KMS-11 (cell line): ENCODE measurements at regions not wholly inside any gene's neighbourhood (a gene's known extent, or its start where the extent isn't known, plus 50 kb on each side); places are given as distances from the start of the nearest gene placed in this dataset.

Experiments
- H2AFZ ChIP-seq: fragments of 200-600 bp; sonication (generic); 2 replicates; pipeline ENCODE4 v1.6.1; 2016; ENCODE audit warnings: antibody characterized with exemption, mixed run types, low read depth
- H3K27ac ChIP-seq: fragments of 200-600 bp; sonication (generic); 2 replicates; pipeline ENCODE4 v1.6.1; 2016; ENCODE audit warnings: mild to moderate bottlenecking, mixed run types
- H3K27me3 ChIP-seq: fragments of 200-600 bp; sonication (generic); 2 replicates; pipeline ENCODE4 v1.6.1; 2017; ENCODE audit warnings: mild to moderate bottlenecking, low read depth, mixed run types, moderate library complexity; ENCODE audit not compliant: insufficient read depth
- H3K36me3 ChIP-seq: fragments of 200-600 bp; sonication (generic); 2 replicates; pipeline ENCODE4 v1.6.1; 2017; ENCODE audit warnings: mild to moderate bottlenecking, mixed run types; ENCODE audit not compliant: insufficient read depth
- H3K4me1 ChIP-seq: fragments of 200-600 bp; sonication (generic); 2 replicates; pipeline ENCODE4 v1.6.1; 2016; ENCODE audit warnings: mild to moderate bottlenecking, low read depth, mixed run types; ENCODE audit not compliant: poor library complexity, severe bottlenecking
- H3K4me2 ChIP-seq: fragments of 200-600 bp; sonication (generic); 2 replicates; pipeline ENCODE4 v1.7.0; 2016; ENCODE audit warnings: mild to moderate bottlenecking, mixed run types
- H3K4me3 ChIP-seq: fragments of 200-600 bp; sonication (generic); IDR thresholded peaks from 2 replicates; pipeline ENCODE4 v1.6.1; 2017; ENCODE audit warnings: low read depth, low read length, mixed read lengths; ENCODE audit not compliant: insufficient read depth
- H3K79me2 ChIP-seq: fragments of 200-600 bp; sonication (generic); 2 replicates; pipeline ENCODE4 v1.6.1; 2016; ENCODE audit warnings: low read depth, mixed run types; ENCODE audit not compliant: insufficient read depth
- H3K9ac ChIP-seq: fragments of 200-600 bp; sonication (generic); 2 replicates; pipeline ENCODE4 v1.6.1; 2016; ENCODE audit warnings: mild to moderate bottlenecking, mixed run types
- H4K20me1 ChIP-seq: fragments of 200-600 bp; sonication (generic); 2 replicates; pipeline ENCODE4 v1.6.1; 2016; ENCODE audit warnings: mild to moderate bottlenecking, mixed run types; ENCODE audit not compliant: insufficient read depth
- CTCF ChIP-seq: fragments of 200-600 bp; sonication (generic); conservative IDR thresholded peaks from 2 replicates; pipeline ENCODE4 v1.6.1; 2017; ENCODE audit warnings: low read depth, mild to moderate bottlenecking, antibody characterized with exemption, low read length, moderate library complexity, mixed read lengths

- TF ChIP-seq CTCF = no peak
- Histone ChIP-seq H2AFZ (no peak overlapping the region), H3K4me2 (no peak overlapping the region), H3K27ac (no peak overlapping the region), H3K4me3 (no peak overlapping the region), H3K4me1 (no peaks in the 10 kb centered on the region), H3K27me3 (no peaks in the 10 kb centered on the region), H4K20me1 (no peaks in the 10 kb centered on the region), H3K36me3 (no peaks in the 10 kb centered on the region), H3K79me2 (no peaks in the 10 kb centered on the region), H3K9ac (no peak overlapping the region)
Observed at GRCh38 chr21:35764077-35764476, 296.2 kb downstream of the SETD4 start.

DNA sequence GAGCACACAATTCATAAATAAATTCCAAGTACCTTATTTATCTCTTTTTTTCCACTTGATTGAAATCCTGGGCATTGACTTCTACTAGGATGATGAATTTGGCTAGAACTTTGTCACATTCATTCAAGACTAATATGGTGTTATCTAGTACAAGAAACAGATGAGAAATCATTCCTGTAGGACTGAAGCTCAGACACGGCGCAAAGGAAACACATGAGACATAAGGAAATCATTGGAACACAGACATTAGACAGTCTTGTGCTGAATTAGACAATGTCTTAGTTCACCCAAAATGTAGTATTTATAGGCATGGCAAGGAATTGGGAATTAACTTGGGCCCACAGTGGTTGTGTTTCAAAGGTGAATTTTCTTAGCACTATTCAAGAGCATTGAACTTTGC lies 305.7 kb downstream of the SETD4 start:
- TF ChIP-seq CTCF = no peak
- H3K27me3 ChIP-seq = no peaks in the 10 kb centered on the region

DNA sequence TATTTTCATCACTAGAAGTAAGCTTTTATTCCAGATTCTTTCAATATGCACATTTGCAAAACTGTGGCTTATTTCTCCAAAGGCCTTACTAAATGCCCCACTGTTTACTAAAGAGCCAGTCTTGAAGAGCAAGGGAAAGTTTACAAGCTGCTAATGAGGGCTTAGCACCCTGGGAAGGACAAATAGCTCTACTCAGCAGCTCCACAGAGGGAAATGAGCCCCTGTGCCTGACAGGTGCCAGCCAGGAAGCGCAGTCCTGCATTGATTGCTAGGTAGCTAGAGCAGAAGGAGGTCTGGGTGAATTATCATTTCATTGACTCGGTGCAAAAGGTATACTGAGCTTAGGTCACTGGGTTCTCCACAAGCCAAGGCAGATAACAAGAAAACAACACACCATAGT lies 307.0 kb downstream of the SETD4 start:
- no peak overlapping the region for H3K9ac ChIP-seq
- H3K27ac ChIP-seq = no peak overlapping the region
- no peaks in the 10 kb centered on the region for H3K79me2 ChIP-seq
- no peaks in the 10 kb centered on the region for H3K36me3 ChIP-seq
- no peaks in the 10 kb centered on the region for H4K20me1 ChIP-seq
- H3K27me3 ChIP-seq = no peaks in the 10 kb centered on the region
- H3K4me1 ChIP-seq = no peaks in the 10 kb centered on the region
- no peak overlapping the region for H2AFZ ChIP-seq
- no peak for TF ChIP-seq CTCF
- H3K4me2 ChIP-seq = no peak overlapping the region
- no peak overlapping the region for H3K4me3 ChIP-seq

More for the DNA sequence above, 305.7 kb downstream of the SETD4 start:
- Histone ChIP-seq H3K4me1 (no peaks in the 10 kb centered on the region), H3K36me3 (no peaks in the 10 kb centered on the region), H3K79me2 (no peaks in the 10 kb centered on the region), H3K4me2 (no peak overlapping the region), H4K20me1 (no peaks in the 10 kb centered on the region), H3K27ac (no peak overlapping the region), H2AFZ (no peak overlapping the region), H3K9ac (no peak overlapping the region), H3K4me3 (no peak overlapping the region)

GRCh38 chr21:35751171-35751570 lies 309.2 kb downstream of the SETD4 start:
- H3K27me3 ChIP-seq = no peaks in the 10 kb centered on the region
- no peak overlapping the region for H3K4me2 ChIP-seq
- H2AFZ ChIP-seq = no peak overlapping the region
- no peaks in the 10 kb centered on the region for H4K20me1 ChIP-seq
- H3K79me2 ChIP-seq = no peaks in the 10 kb centered on the region
- no peak overlapping the region for H3K9ac ChIP-seq
- no peaks in the 10 kb centered on the region for H3K4me1 ChIP-seq
- no peaks in the 10 kb centered on the region for H3K36me3 ChIP-seq
- H3K27ac ChIP-seq = no peak overlapping the region
- TF ChIP-seq CTCF = no peak
- no peak overlapping the region for H3K4me3 ChIP-seq

DNA sequence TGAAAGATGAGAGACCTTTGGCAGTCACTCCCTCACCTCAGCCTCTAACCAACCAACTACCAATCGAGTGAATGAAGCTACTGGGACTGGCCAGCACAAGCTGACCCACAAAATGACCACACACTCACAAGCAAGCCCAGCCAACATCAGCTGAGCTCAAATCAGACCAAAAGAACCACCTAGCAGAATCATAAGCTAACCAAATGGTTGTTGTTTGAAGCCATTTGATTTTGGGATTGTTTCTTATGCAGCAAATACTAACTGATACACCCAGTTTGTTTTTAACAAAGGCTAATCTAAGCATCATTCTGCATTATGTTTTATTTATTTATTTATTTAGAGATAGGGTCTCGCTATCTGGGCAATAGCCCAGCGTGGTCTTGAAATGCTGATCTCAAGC lies 310.4 kb downstream of the SETD4 start:
- Histone ChIP-seq H2AFZ (no peak overlapping the region), H3K4me1 (no peaks in the 10 kb centered on the region), H3K9ac (no peak overlapping the region), H3K36me3 (no peaks in the 10 kb centered on the region), H4K20me1 (no peaks in the 10 kb centered on the region), H3K27ac (no peak overlapping the region), H3K27me3 (no peaks in the 10 kb centered on the region), H3K79me2 (no peaks in the 10 kb centered on the region), H3K4me3 (no peak overlapping the region), H3K4me2 (no peak overlapping the region)
- no peak for TF ChIP-seq CTCF
